Activated CD8-positive, alpha-beta T cell treated with anti-CD3 and anti-CD28 coated beads for 36 hours (primary cell): ENCODE measurements at regions not wholly inside any gene's neighbourhood (a gene's known extent, or its start where the extent isn't known, plus 50 kb on each side); places are given as distances from the start of the nearest gene placed in this dataset.

Experiments
- ATAC-seq: fragments of 200-7000 bp; cut with Tn5 transposase; one replicate; pipeline ENCODE4 v1.10.0; 2021; ENCODE audit warnings: mild to moderate bottlenecking, moderate library complexity
- CTCF ChIA-PET: fragments of 350-600 bp; sonication (Branson Sonifier 250); formaldehyde crosslinking; loops from one replicate; lab custom pipeline; 2021; ENCODE audit warnings: antibody characterized with exemption; lab: Charles Lee
- POLR2A ChIA-PET: fragments of 350-600 bp; sonication (Branson Sonifier 250); formaldehyde crosslinking; loops from one replicate; lab custom pipeline; 2021; ENCODE audit warnings: antibody characterized with exemption; lab: Charles Lee
- DNase-seq: peaks from one replicate; pipeline ENCODE4 v3.0.0-alpha.2; 2020
- H3K27ac Mint-ChIP-seq: one replicate; pipeline ENCODE4 v1.8.0; 2021; ENCODE audit warnings: mild to moderate bottlenecking, mixed read lengths
- H3K27me3 Mint-ChIP-seq: one replicate; pipeline ENCODE4 v1.8.0; 2021; ENCODE audit warnings: mixed read lengths
- H3K36me3 Mint-ChIP-seq: one replicate; pipeline ENCODE4 v1.8.0; 2021; ENCODE audit warnings: low read depth, mixed read lengths
- H3K4me1 Mint-ChIP-seq: one replicate; pipeline ENCODE4 v1.8.0; 2021; ENCODE audit warnings: low read depth, mixed read lengths
- H3K4me3 Mint-ChIP-seq: one replicate; pipeline ENCODE4 v1.8.0; 2021; ENCODE audit warnings: mild to moderate bottlenecking, moderate library complexity, mixed read lengths
- H3K9me3 Mint-ChIP-seq: one replicate; pipeline ENCODE4 v1.8.0; 2021; ENCODE audit warnings: mixed read lengths
- CTCF ChIP-seq: fragments of 200-600 bp; IDR thresholded peaks from one replicate; pipeline ENCODE4 v1.8.0; 2022; ENCODE audit warnings: antibody characterized with exemption, mild to moderate bottlenecking
- intact Hi-C: fragments of 100-400 bp; cut with micrococcal nuclease; formaldehyde crosslinking; loops from one replicate; pipeline ENCODE4 v1.10.0; 2022

- POLR2A ChIA-PET = no interaction called here
These were observed 336.4 kb downstream of the EIPR1 start for GRCh38 chr2:3041246-3041645.

GRCh38 chr2:3040496-3041140 is 337.0 kb downstream of the EIPR1 start:
- DNase-seq = no peak
- H3K9me3 Mint-ChIP-seq = no peaks in the 10 kb centered on the region
- POLR2A ChIA-PET = no interaction called here
- no peak for ATAC-seq
- H3K4me1 Mint-ChIP-seq = no peaks in the 10 kb centered on the region
- intact Hi-C loops = no loop called here
- H3K4me3 Mint-ChIP-seq = no peak overlapping the region
- H3K36me3 Mint-ChIP-seq = no peaks in the 10 kb centered on the region
- no peak overlapping the region for H3K27ac Mint-ChIP-seq
- peaks cover 5% of the 10 kb centered on the region for H3K27me3 Mint-ChIP-seq
- TF ChIP-seq CTCF = no peak
- CTCF ChIA-PET = no interaction called here

More at GRCh38 chr2:3041246-3041645, 336.4 kb downstream of the EIPR1 start:
- Mint-ChIP-seq H3K9me3 (no peaks in the 10 kb centered on the region), H3K27me3 (peaks cover 5% of the 10 kb centered on the region), H3K36me3 (no peaks in the 10 kb centered on the region), H3K4me1 (no peaks in the 10 kb centered on the region), H3K4me3 (no peak overlapping the region), H3K27ac (no peak overlapping the region)
- intact Hi-C loops = no loop called here
- CTCF ChIA-PET = no interaction called here
- ATAC-seq (no peak), DNase-seq (no peak)
- no peak for TF ChIP-seq CTCF

GRCh38 chr2:3040066-3040428 is 337.6 kb downstream of the EIPR1 start:
- intact Hi-C loops = no loop called here
- Mint-ChIP-seq H3K27ac (no peak overlapping the region), H3K4me1 (no peaks in the 10 kb centered on the region), H3K36me3 (no peaks in the 10 kb centered on the region), H3K27me3 (peaks cover 5% of the 10 kb centered on the region), H3K9me3 (no peaks in the 10 kb centered on the region), H3K4me3 (no peak overlapping the region)
- DNase-seq (no peak), ATAC-seq (no peak)
- TF ChIP-seq CTCF = no peak
- ChIA-PET POLR2A (no interaction called here), CTCF (no interaction called here)

- ATAC-seq (no peak), DNase-seq (no peak)
- Mint-ChIP-seq H3K36me3 (no peaks in the 10 kb centered on the region), H3K27ac (no peak overlapping the region), H3K4me1 (no peaks in the 10 kb centered on the region), H3K9me3 (no peaks in the 10 kb centered on the region), H3K4me3 (no peak overlapping the region), H3K27me3 (peaks cover 5% of the 10 kb centered on the region)
- ChIA-PET POLR2A (no interaction called here), CTCF (no interaction called here)
- intact Hi-C loops = no loop called here
- no peak for TF ChIP-seq CTCF
These were observed 338.2 kb downstream of the EIPR1 start for GRCh38 chr2:3039188-3040065.

- ChIA-PET CTCF (no interaction called here), POLR2A (no interaction called here)
- TF ChIP-seq CTCF = no peak
- Mint-ChIP-seq H3K4me1 (no peaks in the 10 kb centered on the region), H3K4me3 (no peak overlapping the region), H3K27ac (no peak overlapping the region), H3K36me3 (no peaks in the 10 kb centered on the region), H3K27me3 (peaks cover 5% of the 10 kb centered on the region), H3K9me3 (no peaks in the 10 kb centered on the region)
- ATAC-seq (no peak), DNase-seq (no peak)
- intact Hi-C loops = no loop called here
These were observed 339.0 kb downstream of the EIPR1 start for GRCh38 chr2:3038636-3039035.
